Endodermal cell (in vitro differentiated cells): ENCODE measurements at regions not wholly inside any gene's neighbourhood (a gene's known extent, or its start where the extent isn't known, plus 50 kb on each side); places are given as distances from the start of the nearest gene placed in this dataset.
A peak's percentile ranks its signal among the peaks of the same experiment; 100 is the strongest.

Experiments used
- DNase-seq: peaks from one replicate; pipeline ENCODE4 v3.0.0-alpha.2; 2017
- H3K27ac ChIP-seq: 2 replicates; pipeline ENCODE4 v1.5.1; 2013; ENCODE audit warnings: mild to moderate bottlenecking, low read depth, low read length, moderate library complexity
- H3K27me3 ChIP-seq: 2 replicates; pipeline ENCODE4 v1.6.1; 2013; ENCODE audit warnings: mild to moderate bottlenecking, low read length, moderate library complexity; ENCODE audit not compliant: insufficient read depth, control insufficient read depth, poor library complexity, severe bottlenecking
- H3K36me3 ChIP-seq: 2 replicates; pipeline ENCODE4 v1.7.0; 2013; ENCODE audit warnings: mild to moderate bottlenecking, low read length, moderate library complexity; ENCODE audit not compliant: control insufficient read depth, insufficient read depth
- H3K4me1 ChIP-seq: one replicate; pipeline ENCODE4 v1.7.0; 2013; ENCODE audit warnings: low read length; ENCODE audit not compliant: control insufficient read depth, insufficient read depth
- H3K4me3 ChIP-seq: 2 replicates; pipeline ENCODE4 v1.5.1; 2013; ENCODE audit warnings: mild to moderate bottlenecking, low read length, moderate library complexity
- H3K9ac ChIP-seq: 2 replicates; pipeline ENCODE4 v1.6.1; 2013; ENCODE audit warnings: mild to moderate bottlenecking, low read length, moderate library complexity; ENCODE audit not compliant: poor library complexity, severe bottlenecking; ENCODE audit errors: extremely low read depth
- H3K9me3 ChIP-seq: 2 replicates; pipeline ENCODE4 v1.6.1; 2013; ENCODE audit warnings: mild to moderate bottlenecking, low read length, moderate library complexity; ENCODE audit not compliant: control insufficient read depth
- H3K27ac Mint-ChIP-seq: 2 replicates; pipeline ENCODE4 v1.8.0; 2020; ENCODE audit warnings: mixed read lengths
- H3K27me3 Mint-ChIP-seq: 2 replicates; pipeline ENCODE4 v1.8.0; 2021; ENCODE audit warnings: mild to moderate bottlenecking, mixed read lengths; ENCODE audit not compliant: insufficient read depth
- H3K36me3 Mint-ChIP-seq: 2 replicates; pipeline ENCODE4 v1.8.0; 2020; ENCODE audit warnings: low read depth, mixed read lengths
- H3K4me1 Mint-ChIP-seq: 2 replicates; pipeline ENCODE4 v1.8.0; 2020; ENCODE audit warnings: mixed read lengths
- H3K4me3 Mint-ChIP-seq: 2 replicates; pipeline ENCODE4 v1.8.0; 2020; ENCODE audit warnings: mild to moderate bottlenecking, moderate library complexity, mixed read lengths
- H3K9me3 Mint-ChIP-seq: 2 replicates; pipeline ENCODE4 v1.8.0; 2020; ENCODE audit warnings: mild to moderate bottlenecking, mixed read lengths
- WGBS, 2 experiments: methylation state at CpG; one replicate each; pipeline versions ENCODE4 v1.1.5 to v1.1.7; 2013; ENCODE audit warnings: missing lambda C conversion rate in 2 of 2, mixed read lengths in 1 of 2; ENCODE audit not compliant: insufficient coverage in 1 of 2, insufficient read length in 1 of 2; 5-methylcytosine and 5-hydroxymethylcytosine counted together
- TF ChIP-seq, protein P1 (sequence below): fragments of 200-600 bp; sonication (generic); conservative IDR thresholded peaks from 2 replicates; pipeline ENCODE4 v1.5.0; 2021; ENCODE audit warnings: antibody characterized with exemption, mild to moderate bottlenecking

DNA sequence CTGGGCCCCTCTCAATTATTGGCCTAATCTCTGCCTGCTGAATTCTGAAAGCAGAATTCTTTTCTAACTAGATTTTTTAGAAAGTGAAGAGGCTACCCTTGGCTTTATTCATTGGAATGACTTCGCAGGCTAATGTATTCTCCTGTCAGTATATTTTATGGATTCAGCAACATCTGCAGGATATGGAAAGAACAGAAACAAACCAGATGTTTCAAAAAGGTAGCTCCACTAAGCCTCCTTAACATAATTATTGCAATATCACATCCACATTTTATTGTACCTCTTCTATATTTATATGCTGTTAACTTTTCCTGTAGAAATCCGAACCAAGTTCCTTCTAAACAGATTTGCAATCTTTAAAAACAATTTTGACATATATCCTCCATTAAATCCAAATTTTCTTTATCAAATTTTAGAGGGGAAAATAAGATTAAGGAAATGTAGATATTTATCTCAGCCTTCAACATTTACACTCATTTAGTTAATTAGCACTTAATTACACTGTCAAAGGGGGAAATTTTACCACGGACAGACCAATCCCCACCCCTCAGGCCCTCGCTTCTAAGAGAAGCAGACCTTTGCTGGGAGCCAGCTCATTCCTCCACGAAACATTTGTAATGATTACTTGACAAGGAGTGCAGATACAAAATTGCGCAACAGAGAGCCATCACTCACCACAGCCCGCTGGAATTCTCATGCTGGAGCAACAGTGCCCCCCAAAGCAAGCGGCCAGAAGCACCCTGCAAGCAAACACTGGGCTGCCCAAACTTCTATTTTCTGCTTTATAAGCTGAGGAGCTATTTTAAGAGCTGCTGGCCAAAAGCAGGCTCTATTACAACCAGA, 253.4 kb downstream of the ETAA1 start:
- H3K36me3 Mint-ChIP-seq, result no peaks in the 10 kb centered on the region
- Histone ChIP-seq H3K9ac (no peak overlapping the region), H3K27me3 (peaks cover 6% of the 10 kb centered on the region), H3K9me3 (peaks cover 28% of the 10 kb centered on the region), H3K4me3 (no peak overlapping the region), H3K4me1 (peaks cover 2% of the 10 kb centered on the region), H3K27ac (no peak overlapping the region), H3K36me3 (no peaks in the 10 kb centered on the region)
- WGBS, 2 experiments, result 35 to 48% methylated on average over 4 to 8 of the region's 8 CpGs
- H3K4me1 Mint-ChIP-seq, result peaks cover 17% of the 10 kb centered on the region
- H3K27ac Mint-ChIP-seq, result no peak overlapping the region
- TF ChIP-seq, protein P1, sequence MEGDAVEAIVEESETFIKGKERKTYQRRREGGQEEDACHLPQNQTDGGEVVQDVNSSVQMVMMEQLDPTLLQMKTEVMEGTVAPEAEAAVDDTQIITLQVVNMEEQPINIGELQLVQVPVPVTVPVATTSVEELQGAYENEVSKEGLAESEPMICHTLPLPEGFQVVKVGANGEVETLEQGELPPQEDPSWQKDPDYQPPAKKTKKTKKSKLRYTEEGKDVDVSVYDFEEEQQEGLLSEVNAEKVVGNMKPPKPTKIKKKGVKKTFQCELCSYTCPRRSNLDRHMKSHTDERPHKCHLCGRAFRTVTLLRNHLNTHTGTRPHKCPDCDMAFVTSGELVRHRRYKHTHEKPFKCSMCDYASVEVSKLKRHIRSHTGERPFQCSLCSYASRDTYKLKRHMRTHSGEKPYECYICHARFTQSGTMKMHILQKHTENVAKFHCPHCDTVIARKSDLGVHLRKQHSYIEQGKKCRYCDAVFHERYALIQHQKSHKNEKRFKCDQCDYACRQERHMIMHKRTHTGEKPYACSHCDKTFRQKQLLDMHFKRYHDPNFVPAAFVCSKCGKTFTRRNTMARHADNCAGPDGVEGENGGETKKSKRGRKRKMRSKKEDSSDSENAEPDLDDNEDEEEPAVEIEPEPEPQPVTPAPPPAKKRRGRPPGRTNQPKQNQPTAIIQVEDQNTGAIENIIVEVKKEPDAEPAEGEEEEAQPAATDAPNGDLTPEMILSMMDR, result peak; percentile 84
- peaks cover 3% of the 10 kb centered on the region for H3K27me3 Mint-ChIP-seq
- DNase-seq, result peak; percentile 87
- H3K4me3 Mint-ChIP-seq, result no peak overlapping the region
- H3K9me3 Mint-ChIP-seq, result peaks cover 20% of the 10 kb centered on the region

DNA sequence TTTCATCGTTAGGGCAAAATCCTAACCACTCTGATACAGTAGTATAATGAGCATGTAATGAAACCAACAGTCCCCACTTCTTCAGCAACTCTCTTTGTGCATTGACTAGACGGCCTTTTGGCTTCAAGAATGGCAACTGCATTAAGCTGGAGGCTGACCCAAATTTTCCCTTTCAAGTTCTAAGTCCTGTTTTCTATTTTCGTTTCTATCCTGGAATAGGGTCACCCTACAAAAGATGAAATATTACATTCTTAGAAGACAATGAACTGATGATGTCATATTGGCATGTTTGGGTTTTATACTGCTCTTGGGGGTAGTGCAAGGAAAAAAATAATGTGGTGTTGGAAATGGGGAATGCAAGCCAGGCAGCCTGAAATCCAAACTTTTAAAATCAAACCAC, 254.4 kb downstream of the ETAA1 start:
- no peak overlapping the region for H3K9ac ChIP-seq
- no peak for DNase-seq
- Mint-ChIP-seq H3K36me3 (no peaks in the 10 kb centered on the region), H3K27ac (no peak overlapping the region), H3K27me3 (peaks cover 2% of the 10 kb centered on the region), H3K4me1 (peaks cover 17% of the 10 kb centered on the region), H3K4me3 (no peak overlapping the region), H3K9me3 (peaks cover 22% of the 10 kb centered on the region)
- no peaks in the 10 kb centered on the region for H3K4me1 ChIP-seq
- WGBS, 2 experiments, result 60 to 90% methylated on average over 1 to 3 of the region's 3 CpGs
- no peak overlapping the region for H3K4me3 ChIP-seq
- peaks cover 6% of the 10 kb centered on the region for H3K27me3 ChIP-seq
- TF ChIP-seq, protein P1, result no peak
- H3K27ac ChIP-seq, result no peak overlapping the region
- H3K9me3 ChIP-seq, result peaks cover 20% of the 10 kb centered on the region
- no peaks in the 10 kb centered on the region for H3K36me3 ChIP-seq

DNA sequence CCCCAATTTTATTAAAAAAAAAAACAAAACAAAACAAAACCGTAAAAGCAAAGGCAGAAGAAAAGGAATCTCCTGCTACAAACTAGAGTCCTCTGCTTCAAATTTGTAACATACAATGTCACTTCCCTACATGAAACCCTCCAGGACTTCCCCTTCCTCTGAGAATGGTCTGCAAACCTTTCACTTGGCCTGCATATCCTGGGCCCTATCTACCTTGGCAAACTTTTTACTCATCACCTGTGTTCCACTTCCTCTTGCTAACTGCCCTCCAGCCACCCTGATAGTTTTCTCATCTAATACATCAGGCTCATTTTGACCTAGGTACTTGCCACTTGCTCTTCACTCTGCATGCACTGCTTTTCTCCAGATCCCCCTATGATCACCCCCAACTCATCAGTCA, 255.5 kb downstream of the ETAA1 start:
- Mint-ChIP-seq H3K36me3 (no peaks in the 10 kb centered on the region), H3K27me3 (no peaks in the 10 kb centered on the region), H3K4me3 (no peak overlapping the region), H3K4me1 (peaks cover 17% of the 10 kb centered on the region), H3K9me3 (peaks cover 23% of the 10 kb centered on the region), H3K27ac (no peak overlapping the region)
- WGBS, 2 experiments, result 94% methylated on average over 1 of the region's 1 CpG; no CpG with 5 or more reads in 1 of the 2 experiments
- H3K27ac ChIP-seq, result no peak overlapping the region
- no peak for DNase-seq
- TF ChIP-seq, protein P1, result no peak
- no peak overlapping the region for H3K9ac ChIP-seq
- no peak overlapping the region for H3K4me3 ChIP-seq
- H3K9me3 ChIP-seq, result peaks cover 12% of the 10 kb centered on the region
- peaks cover 6% of the 10 kb centered on the region for H3K27me3 ChIP-seq
- H3K36me3 ChIP-seq, result no peaks in the 10 kb centered on the region
- H3K4me1 ChIP-seq, result no peaks in the 10 kb centered on the region
